GM23338 (cell line): ENCODE measurements at regions not wholly inside any gene's neighbourhood (a gene's known extent, or its start where the extent isn't known, plus 50 kb on each side); places are given as distances from the start of the nearest gene placed in this dataset.

Experiments
- ATAC-seq: fragments of 200-7000 bp; cut with Tn5 transposase; 3 replicates; pipeline ENCODE4 v1.9.1; 2020
- DNase-seq: peaks from one replicate; pipeline ENCODE4 v3.0.0-alpha.2; 2015; ENCODE audit warnings: low spot score
- H2AFZ ChIP-seq: fragments of 200-600 bp; sonication (generic); 2 replicates; pipeline ENCODE4 v1.8.0; 2016; ENCODE audit warnings: antibody characterized with exemption, mild to moderate bottlenecking, moderate library complexity
- H3F3A ChIP-seq: fragments of 200-600 bp; sonication (generic); replicated peaks from 2 replicates; pipeline ENCODE4 v1.8.0; 2017; ENCODE audit warnings: antibody characterized with exemption, mixed run types, low read depth
- H3K27ac ChIP-seq: fragments of 200-600 bp; sonication (generic); 2 replicates; pipeline ENCODE4 v1.6.1; 2016; ENCODE audit warnings: low read depth
- H3K27me3 ChIP-seq: fragments of 200-600 bp; sonication (generic); 2 replicates; pipeline ENCODE4 v1.8.0; 2016; ENCODE audit warnings: mild to moderate bottlenecking, mixed run types, moderate library complexity; ENCODE audit not compliant: insufficient read depth
- H3K36me3 ChIP-seq: fragments of 200-600 bp; sonication (generic); 2 replicates; pipeline ENCODE4 v1.8.0; 2016; ENCODE audit warnings: mild to moderate bottlenecking; ENCODE audit not compliant: insufficient read depth
- H3K4me1 ChIP-seq: fragments of 200-600 bp; sonication (generic); 2 replicates; pipeline ENCODE4 v1.8.0; 2016; ENCODE audit warnings: mild to moderate bottlenecking, moderate library complexity; ENCODE audit not compliant: insufficient read depth
- H3K4me2 ChIP-seq: fragments of 200-600 bp; sonication (generic); 2 replicates; pipeline ENCODE4 v1.7.1; 2017; ENCODE audit warnings: mixed run types
- H3K4me3 ChIP-seq: fragments of 200-600 bp; sonication (generic); 2 replicates; pipeline ENCODE4 v1.6.1; 2016; ENCODE audit warnings: mixed run types
- H3K79me2 ChIP-seq: fragments of 200-600 bp; sonication (generic); replicated peaks from 2 replicates; pipeline ENCODE4 v1.8.0; 2017; ENCODE audit warnings: mild to moderate bottlenecking; ENCODE audit not compliant: insufficient read depth
- H3K9me2 ChIP-seq: fragments of 200-600 bp; sonication (generic); 2 replicates; pipeline ENCODE4 v1.8.0; 2017; ENCODE audit not compliant: insufficient read depth
- H4K20me1 ChIP-seq: fragments of 200-600 bp; sonication (generic); replicated peaks from 2 replicates; pipeline ENCODE4 v1.8.0; 2017; ENCODE audit warnings: mild to moderate bottlenecking; ENCODE audit not compliant: insufficient read depth
- H3K27ac Mint-ChIP-seq: 2 replicates; pipeline ENCODE4 v1.8.0; 2020; ENCODE audit warnings: inconsistent platforms, mild to moderate bottlenecking, moderate library complexity, mixed read lengths
- H3K27me3 Mint-ChIP-seq: 3 replicates; pipeline ENCODE4 v1.8.0; 2022; ENCODE audit warnings: low read depth, mild to moderate bottlenecking, moderate library complexity, mixed read lengths, inconsistent platforms; ENCODE audit not compliant: insufficient read depth, poor library complexity
- H3K36me3 Mint-ChIP-seq: 3 replicates; pipeline ENCODE4 v1.8.0; 2021; ENCODE audit warnings: low read depth, mild to moderate bottlenecking, inconsistent platforms, moderate library complexity, mixed read lengths
- H3K4me1 Mint-ChIP-seq: 3 replicates; pipeline ENCODE4 v1.8.0; 2020; ENCODE audit warnings: mild to moderate bottlenecking, inconsistent platforms, mixed read lengths
- H3K4me3 Mint-ChIP-seq: 3 replicates; pipeline ENCODE4 v1.8.0; 2021; ENCODE audit warnings: moderate library complexity, mild to moderate bottlenecking, inconsistent platforms, mixed read lengths
- H3K9me3 Mint-ChIP-seq: 3 replicates; pipeline ENCODE4 v1.8.0; 2020; ENCODE audit warnings: moderate library complexity, mild to moderate bottlenecking, inconsistent platforms, mixed read lengths
- CREB1 ChIP-seq: fragments of 250-450 bp; sonication (Bioruptor Pico); IDR thresholded peaks from 2 replicates; pipeline ENCODE4 v1.5.0; 2020; ENCODE audit warnings: low read depth, mild to moderate bottlenecking, moderate library complexity
- CTCF ChIP-seq, 2 experiments: fragments of 200-600 bp in 1 of 2; sonication (generic) in 1 of 2; conservative IDR thresholded peaks; 2 replicates each; pipeline versions ENCODE4 v1.5.1 to v1.6.1; 2016 to 2017; ENCODE audit warnings: antibody characterized with exemption in 2 of 2, low read depth in 2 of 2, mild to moderate bottlenecking in 2 of 2, moderate library complexity in 1 of 2
- EZH2 ChIP-seq: fragments of 200-600 bp; sonication (generic); IDR thresholded peaks from one replicate; pipeline ENCODE4 v1.8.0; 2017; ENCODE audit warnings: antibody characterized with exemption, mild to moderate bottlenecking, low read depth; ENCODE audit not compliant: unreplicated experiment
- EZH2phosphoT487 ChIP-seq: fragments of 200-600 bp; sonication (generic); IDR thresholded peaks from one replicate; pipeline ENCODE4 v1.8.1; 2018; ENCODE audit warnings: antibody characterized with exemption; ENCODE audit not compliant: unreplicated experiment
- JUNB ChIP-seq: IDR thresholded peaks from one replicate; pipeline ENCODE4 v1.6.1; 2016; ENCODE audit warnings: antibody characterized with exemption; ENCODE audit not compliant: unreplicated experiment
- NANOG ChIP-seq: IDR thresholded peaks from 2 replicates; pipeline ENCODE4 v1.6.1; 2016; ENCODE audit warnings: antibody characterized with exemption, borderline replicate concordance
- POLR2AphosphoS5 ChIP-seq: IDR thresholded peaks from 2 replicates; pipeline ENCODE4 v1.6.1; 2016; ENCODE audit warnings: antibody characterized with exemption, low read depth
- REST ChIP-seq: IDR thresholded peaks from one replicate; pipeline ENCODE4 v1.6.1; 2018; ENCODE audit warnings: antibody characterized with exemption; ENCODE audit not compliant: unreplicated experiment
- STAT1 ChIP-seq: IDR thresholded peaks from one replicate; pipeline ENCODE4 v1.6.1; 2016; ENCODE audit warnings: antibody characterized with exemption; ENCODE audit not compliant: unreplicated experiment
- ZNF114 ChIP-seq: fragments of 250-450 bp; sonication (Bioruptor Pico); IDR thresholded peaks from 2 replicates; pipeline ENCODE4 v1.5.0; 2020; ENCODE audit warnings: mild to moderate bottlenecking, moderate library complexity
- ZNF331 ChIP-seq: fragments of 250-450 bp; sonication (Bioruptor Pico); IDR thresholded peaks from 2 replicates; pipeline ENCODE4 v1.5.0; 2020; ENCODE audit warnings: low read depth, mild to moderate bottlenecking, moderate library complexity
- TF ChIP-seq, protein P1 (sequence below): fragments of 250-450 bp; sonication (Bioruptor Pico); IDR thresholded peaks from 2 replicates; pipeline ENCODE4 v1.5.0; 2020; ENCODE audit warnings: mild to moderate bottlenecking, moderate library complexity
- TF ChIP-seq, protein P2 (sequence below): IDR thresholded peaks from 2 replicates; pipeline ENCODE4 v1.6.1; 2016; ENCODE audit warnings: antibody characterized with exemption

GRCh38 chr2:216274194-216274840 lies 98.0 kb downstream of the MARCHF4 start:
- H3K79me2 ChIP-seq: no peaks in the 10 kb centered on the region
- H2AFZ ChIP-seq: no peak overlapping the region
- H4K20me1 ChIP-seq: no peaks in the 10 kb centered on the region
- H3K36me3 ChIP-seq: no peaks in the 10 kb centered on the region
- H3K4me3 Mint-ChIP-seq: no peak overlapping the region
- H3K36me3 Mint-ChIP-seq: no peaks in the 10 kb centered on the region
- H3K9me2 ChIP-seq: no peaks in the 10 kb centered on the region
- no peaks in the 10 kb centered on the region for H3F3A ChIP-seq
- no peaks in the 10 kb centered on the region for H3K4me1 ChIP-seq
- ATAC-seq (no peak), DNase-seq (no peak)
- no peak overlapping the region for H3K4me3 ChIP-seq
- no peak overlapping the region for H3K27ac ChIP-seq
- H3K27ac Mint-ChIP-seq: no peak overlapping the region
- H3K27me3 Mint-ChIP-seq: peaks cover 2% of the 10 kb centered on the region
- TF ChIP-seq EZH2phosphoT487: no peak
- no peak for TF ChIP-seq POLR2AphosphoS5
- no peak for TF ChIP-seq EZH2
- no peak for TF ChIP-seq STAT1
- TF ChIP-seq, protein P1, sequence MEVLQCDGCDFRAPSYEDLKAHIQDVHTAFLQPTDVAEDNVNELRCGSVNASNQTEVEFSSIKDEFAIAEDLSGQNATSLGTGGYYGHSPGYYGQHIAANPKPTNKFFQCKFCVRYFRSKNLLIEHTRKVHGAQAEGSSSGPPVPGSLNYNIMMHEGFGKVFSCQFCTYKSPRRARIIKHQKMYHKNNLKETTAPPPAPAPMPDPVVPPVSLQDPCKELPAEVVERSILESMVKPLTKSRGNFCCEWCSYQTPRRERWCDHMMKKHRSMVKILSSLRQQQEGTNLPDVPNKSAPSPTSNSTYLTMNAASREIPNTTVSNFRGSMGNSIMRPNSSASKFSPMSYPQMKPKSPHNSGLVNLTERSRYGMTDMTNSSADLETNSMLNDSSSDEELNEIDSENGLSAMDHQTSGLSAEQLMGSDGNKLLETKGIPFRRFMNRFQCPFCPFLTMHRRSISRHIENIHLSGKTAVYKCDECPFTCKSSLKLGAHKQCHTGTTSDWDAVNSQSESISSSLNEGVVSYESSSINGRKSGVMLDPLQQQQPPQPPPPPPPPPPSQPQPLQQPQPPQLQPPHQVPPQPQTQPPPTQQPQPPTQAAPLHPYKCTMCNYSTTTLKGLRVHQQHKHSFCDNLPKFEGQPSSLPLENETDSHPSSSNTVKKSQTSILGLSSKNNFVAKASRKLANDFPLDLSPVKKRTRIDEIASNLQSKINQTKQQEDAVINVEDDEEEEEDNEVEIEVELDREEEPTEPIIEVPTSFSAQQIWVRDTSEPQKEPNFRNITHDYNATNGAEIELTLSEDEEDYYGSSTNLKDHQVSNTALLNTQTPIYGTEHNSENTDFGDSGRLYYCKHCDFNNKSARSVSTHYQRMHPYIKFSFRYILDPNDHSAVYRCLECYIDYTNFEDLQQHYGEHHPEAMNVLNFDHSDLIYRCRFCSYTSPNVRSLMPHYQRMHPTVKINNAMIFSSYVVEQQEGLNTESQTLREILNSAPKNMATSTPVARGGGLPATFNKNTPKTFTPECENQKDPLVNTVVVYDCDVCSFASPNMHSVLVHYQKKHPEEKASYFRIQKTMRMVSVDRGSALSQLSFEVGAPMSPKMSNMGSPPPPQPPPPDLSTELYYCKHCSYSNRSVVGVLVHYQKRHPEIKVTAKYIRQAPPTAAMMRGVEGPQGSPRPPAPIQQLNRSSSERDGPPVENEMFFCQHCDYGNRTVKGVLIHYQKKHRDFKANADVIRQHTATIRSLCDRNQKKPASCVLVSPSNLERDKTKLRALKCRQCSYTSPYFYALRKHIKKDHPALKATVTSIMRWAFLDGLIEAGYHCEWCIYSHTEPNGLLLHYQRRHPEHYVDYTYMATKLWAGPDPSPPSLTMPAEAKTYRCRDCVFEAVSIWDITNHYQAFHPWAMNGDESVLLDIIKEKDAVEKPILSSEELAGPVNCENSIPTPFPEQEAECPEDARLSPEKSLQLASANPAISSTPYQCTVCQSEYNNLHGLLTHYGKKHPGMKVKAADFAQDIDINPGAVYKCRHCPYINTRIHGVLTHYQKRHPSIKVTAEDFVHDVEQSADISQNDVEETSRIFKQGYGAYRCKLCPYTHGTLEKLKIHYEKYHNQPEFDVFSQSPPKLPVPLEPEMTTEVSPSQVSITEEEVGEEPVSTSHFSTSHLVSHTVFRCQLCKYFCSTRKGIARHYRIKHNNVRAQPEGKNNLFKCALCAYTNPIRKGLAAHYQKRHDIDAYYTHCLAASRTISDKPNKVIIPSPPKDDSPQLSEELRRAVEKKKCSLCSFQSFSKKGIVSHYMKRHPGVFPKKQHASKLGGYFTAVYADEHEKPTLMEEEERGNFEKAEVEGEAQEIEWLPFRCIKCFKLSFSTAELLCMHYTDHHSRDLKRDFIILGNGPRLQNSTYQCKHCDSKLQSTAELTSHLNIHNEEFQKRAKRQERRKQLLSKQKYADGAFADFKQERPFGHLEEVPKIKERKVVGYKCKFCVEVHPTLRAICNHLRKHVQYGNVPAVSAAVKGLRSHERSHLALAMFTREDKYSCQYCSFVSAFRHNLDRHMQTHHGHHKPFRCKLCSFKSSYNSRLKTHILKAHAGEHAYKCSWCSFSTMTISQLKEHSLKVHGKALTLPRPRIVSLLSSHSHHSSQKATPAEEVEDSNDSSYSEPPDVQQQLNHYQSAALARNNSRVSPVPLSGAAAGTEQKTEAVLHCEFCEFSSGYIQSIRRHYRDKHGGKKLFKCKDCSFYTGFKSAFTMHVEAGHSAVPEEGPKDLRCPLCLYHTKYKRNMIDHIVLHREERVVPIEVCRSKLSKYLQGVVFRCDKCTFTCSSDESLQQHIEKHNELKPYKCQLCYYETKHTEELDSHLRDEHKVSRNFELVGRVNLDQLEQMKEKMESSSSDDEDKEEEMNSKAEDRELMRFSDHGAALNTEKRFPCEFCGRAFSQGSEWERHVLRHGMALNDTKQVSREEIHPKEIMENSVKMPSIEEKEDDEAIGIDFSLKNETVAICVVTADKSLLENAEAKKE (CRISPR knock-in tag): no peak
- no peak for TF ChIP-seq CTCF (conservative IDR thresholded peaks at IDR 0.05; ENCODE audit: low read depth in 2 of 2)
- no peak for TF ChIP-seq NANOG
- no peak for TF ChIP-seq CREB1 (CRISPR knock-in tag)
- TF ChIP-seq REST: no peak
- TF ChIP-seq, protein P2, sequence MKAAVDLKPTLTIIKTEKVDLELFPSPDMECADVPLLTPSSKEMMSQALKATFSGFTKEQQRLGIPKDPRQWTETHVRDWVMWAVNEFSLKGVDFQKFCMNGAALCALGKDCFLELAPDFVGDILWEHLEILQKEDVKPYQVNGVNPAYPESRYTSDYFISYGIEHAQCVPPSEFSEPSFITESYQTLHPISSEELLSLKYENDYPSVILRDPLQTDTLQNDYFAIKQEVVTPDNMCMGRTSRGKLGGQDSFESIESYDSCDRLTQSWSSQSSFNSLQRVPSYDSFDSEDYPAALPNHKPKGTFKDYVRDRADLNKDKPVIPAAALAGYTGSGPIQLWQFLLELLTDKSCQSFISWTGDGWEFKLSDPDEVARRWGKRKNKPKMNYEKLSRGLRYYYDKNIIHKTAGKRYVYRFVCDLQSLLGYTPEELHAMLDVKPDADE: no peak
- TF ChIP-seq ZNF114: no peak
- TF ChIP-seq JUNB: no peak
- no peak for TF ChIP-seq ZNF331
- H3K4me2 ChIP-seq: no peak overlapping the region
- no peaks in the 10 kb centered on the region for H3K9me3 Mint-ChIP-seq
- peaks cover 8% of the 10 kb centered on the region; the same call in 2 of the 3 replicates for H3K4me1 Mint-ChIP-seq
- H3K27me3 ChIP-seq: no peaks in the 10 kb centered on the region
